ENCODE measurements at regions not wholly inside any gene's neighbourhood (a gene's known extent, or its start where the extent isn't known, plus 50 kb on each side); places are given as distances from the start of the nearest gene placed in this dataset.

DNA sequence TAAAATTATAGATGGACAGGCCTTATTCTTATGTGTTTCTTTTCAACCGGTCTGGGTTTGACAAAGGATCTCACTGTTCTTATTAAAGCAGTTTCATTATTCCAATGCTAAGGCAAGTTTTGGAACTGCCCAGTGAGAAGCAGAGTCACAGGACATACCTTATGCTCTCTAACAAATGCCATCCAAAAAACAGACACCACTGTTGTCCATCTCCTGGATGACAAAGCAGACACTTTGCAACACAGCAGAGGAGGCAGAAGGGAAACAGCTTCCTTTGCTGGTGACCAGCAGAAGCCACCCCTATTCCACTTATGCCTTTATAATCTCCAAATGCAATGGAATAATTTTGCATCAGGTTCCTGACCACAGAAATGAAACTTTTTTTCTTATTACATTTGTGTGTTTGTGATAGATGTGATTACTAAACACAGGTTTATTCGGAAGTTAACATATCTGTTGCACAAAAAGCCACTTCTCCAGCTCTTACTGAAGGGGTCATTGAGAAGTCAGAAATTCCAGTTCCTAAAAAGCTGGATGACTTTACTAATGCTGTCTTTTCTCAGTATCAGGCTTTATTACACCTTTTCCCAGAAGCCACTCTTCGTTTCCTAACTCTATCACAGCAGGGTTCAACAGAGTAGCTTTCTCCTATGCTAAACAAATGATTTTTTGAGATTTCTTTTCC lies 115.6 kb downstream of the BTG1 start:
- DNase-seq = no peak

DNA sequence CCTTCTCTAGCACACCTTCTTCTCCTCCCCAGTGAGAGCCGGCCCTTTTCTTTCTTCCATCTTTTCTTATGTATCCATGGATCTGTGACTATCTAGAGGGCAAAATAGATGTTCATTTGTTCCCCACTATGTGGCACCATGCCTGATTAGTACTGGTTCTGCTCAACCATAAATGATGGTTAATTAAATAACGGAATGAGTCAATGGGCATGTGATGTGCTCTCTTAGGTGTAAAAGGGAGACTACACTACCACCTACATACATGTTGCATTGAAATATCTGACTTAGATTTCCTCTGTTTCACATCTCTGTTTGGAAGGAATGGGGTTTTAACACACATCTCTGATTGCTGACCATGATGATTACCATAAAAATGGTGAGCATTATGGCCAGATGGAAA lies 116.5 kb downstream of the BTG1 start:
- DNase-seq = no peak

- DNase-seq = no peak
Observed at GRCh38 chr12:92028441-92028709, 117.3 kb downstream of the BTG1 start.

DNA sequence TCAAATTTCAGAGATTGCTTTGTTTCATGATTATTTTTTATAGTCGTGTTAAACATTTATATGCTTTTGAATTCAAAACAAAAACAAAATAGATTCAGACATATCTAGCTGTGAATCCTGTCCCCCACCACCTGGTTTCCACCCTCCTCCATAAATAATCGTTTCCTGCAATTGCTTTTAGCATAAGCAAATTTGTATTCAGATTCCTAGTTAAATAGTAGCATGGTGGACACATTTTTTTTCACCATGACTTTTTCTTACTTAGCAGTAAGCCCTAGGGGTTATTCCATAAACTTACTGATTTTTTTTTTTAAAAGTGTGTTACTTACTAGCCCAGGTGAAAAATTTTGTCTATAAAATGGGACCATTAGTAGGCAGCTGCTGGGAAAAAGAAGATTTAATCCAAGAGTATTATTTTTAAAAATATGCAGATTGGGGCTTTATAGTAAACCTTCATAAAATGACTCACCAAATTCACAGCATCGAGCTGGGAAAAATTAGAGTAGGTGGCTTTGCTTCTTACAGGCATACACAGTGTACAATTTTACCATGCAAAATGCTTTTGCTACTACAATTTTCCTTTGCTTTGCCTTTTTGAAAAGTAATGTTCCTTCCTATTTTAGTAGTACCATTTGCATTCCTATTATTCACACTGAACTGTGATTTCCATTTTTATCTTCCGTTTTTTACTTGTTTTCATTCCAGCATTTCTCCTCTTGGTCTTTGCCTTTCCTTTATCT lies 117.8 kb downstream of the BTG1 start:
- DNase-seq = no peak

- no peak for DNase-seq
Observed at GRCh38 chr12:92027243-92027642, 118.4 kb downstream of the BTG1 start.

GRCh38 chr12:92025462-92026207 lies 120.0 kb downstream of the BTG1 start:
- no peak for DNase-seq

DNA sequence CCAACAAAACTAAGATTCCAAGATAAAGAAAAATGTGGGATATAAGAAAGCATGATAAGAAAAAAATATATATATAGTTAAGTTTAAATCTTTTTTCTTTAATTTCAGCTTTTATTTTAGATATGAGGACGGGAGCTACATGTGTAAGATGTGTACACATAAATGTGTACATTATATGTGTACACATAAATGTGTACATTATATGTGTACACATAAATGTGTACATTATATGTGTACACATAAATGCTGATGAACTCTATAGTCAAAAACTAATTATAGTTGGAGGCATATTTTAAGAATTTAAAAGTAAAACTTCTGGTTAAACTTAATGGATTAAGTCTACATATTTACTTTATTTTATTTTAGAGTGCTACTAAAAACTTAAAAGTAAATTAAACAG lies 123.6 kb downstream of the BTG1 start:
- DNase-seq = no peak

- no peak for DNase-seq
Observed at GRCh38 chr12:92021666-92022035, 124.0 kb downstream of the BTG1 start.

GRCh38 chr12:92020983-92021665 lies 124.5 kb downstream of the BTG1 start:
- DNase-seq = no peak

DNA sequence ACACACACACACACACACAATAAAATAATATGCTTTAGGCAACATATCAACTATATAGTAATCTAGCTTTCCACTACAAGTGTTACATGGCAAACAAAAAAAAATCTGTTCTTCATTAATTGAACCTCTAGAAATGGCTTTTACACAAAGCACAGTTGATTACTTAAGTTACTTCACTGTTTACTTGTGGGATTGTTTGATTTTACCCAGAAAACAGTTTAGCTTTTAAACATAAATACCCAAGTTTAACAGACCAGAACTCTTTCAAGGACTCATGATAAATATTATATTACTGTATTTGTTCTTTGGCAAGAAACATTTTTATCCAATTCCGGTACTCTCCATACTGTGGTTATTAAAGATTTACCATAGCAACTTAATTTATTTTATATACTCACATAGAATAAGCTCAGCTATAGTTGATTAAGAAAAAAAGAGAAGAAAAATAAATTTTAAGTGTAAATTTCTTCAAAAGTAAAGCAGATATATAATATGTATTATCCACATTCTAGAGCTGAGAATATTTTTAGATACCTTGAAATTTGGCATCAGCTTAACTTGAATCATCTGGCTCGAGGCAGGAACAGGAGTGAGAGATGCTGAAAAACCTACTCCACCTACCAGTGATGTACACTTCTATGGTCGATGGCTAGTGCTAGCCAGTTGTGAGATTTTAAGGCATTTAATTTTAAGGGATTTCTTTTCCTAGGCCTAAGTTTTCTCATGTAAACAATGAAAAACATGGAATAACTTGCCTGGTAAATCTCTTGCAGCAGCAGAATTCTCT lies 126.0 kb downstream of the BTG1 start:
- DNase-seq = no peak

- no peak for DNase-seq
Observed at GRCh38 chr12:92012691-92013090, 133.0 kb downstream of the BTG1 start.

DNA sequence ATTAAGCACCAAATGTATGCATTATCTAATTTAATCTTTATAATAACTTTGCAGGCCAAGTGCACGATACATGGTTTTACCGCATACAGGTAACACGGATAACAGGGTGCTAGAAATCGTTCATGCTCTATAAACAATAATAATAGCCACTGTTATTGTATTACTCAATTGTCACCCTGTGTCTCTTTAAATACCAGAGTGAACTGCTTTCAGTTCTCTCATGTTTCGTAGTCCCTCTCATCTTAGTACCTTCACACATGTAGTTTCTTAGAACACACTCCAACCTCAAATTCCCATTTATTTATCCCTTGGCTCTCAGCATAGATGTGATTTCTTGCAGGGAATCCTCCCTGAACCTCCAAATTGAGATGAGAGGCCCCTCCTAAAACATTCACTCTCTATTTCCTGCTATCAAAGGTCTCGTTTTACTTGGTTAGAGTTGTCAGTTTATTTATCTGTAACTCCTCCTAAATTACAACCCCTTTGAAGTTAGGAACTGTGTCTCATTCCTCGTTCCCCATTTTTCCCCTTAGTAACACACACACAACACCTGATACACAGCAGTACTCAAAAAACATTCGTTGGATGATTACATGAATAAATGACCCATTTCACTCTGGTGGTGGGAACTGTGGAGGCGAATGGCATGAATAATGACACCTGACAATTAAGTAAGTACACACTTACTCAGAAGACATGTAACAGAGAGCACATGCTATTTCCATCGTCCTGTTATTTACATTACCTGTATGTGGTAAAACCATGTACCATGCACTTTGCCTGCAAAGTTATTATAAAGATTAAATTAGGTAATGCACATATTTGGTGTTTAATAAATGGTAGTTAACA lies 134.6 kb downstream of the BTG1 start:
- no peak for DNase-seq

DNA sequence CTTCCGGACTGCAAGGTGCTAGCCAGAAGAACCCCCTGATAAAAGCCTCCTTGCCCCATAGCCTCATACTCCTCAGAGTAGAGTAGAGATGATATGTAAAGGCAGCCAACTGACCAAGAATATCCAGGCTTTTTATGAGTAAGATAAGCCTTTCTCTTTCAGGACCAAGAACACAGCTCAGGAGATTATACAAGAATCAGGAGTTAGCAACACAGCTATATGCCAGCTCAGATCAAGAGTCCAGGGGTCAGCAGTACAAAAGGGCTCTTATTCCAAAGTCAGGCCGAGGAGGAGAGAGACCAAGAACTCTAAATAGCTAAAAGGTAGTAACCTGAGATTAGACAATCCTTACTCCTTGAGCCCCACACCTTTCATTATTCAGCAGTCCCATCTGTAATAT lies 135.3 kb downstream of the BTG1 start:
- no peak for DNase-seq

- no peak for DNase-seq
Observed at GRCh38 chr12:92008345-92008744, 137.3 kb downstream of the BTG1 start.

DNA sequence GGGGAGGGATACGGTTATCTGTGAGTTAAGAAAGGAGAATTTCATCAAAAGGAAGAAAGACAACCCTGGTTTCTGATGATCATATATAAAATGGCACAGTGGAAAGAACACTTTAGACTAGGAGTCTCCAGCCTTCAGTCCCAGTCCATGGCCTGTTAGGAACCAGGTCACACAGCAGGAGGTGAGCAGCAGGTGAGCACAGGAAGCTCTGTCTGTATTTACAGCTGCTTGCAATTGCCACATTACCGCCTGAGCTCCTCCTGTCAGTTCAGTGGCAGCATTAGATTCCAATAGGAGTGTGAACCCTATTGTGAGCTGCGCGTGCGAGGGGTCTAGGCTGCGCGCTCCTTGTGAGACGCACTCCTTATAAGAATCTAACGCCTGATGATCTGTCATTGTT lies 137.9 kb downstream of the BTG1 start:
- no peak for DNase-seq

- no peak for DNase-seq
Observed at GRCh38 chr12:92003701-92004100, 141.9 kb downstream of the BTG1 start.

DNA sequence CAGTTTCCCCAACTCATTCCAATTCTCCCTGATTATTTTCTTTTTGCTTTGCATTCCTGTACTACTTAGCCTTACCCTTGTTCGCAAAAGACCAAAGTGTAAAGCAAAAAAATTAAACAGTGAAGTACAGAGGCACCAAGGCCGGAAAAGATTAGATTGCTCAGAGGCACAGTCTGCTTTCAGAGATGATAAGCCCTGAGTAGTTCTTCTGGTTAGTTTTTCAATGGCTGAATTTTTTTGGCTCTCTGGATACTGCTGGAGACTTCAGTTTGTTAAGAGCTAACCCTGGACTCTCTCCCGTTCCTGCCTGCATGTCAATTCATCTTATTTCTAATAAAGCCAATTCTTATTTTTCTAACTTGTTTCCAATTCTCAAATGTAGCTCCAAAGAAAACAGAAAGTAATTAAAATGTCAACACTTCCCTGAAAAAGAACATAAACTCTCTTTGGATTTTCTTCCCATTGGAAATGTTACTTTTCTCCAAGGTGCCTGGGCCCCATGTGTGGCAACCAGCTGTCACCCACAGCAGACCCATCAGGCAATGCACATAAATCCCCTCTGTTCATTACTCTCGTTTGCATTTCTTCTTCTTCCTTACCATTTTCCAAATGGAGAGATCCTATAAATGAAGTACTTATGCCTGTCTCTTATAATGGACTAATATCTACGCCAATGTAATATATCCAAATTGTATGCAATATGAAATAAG lies 142.8 kb downstream of the BTG1 start:
- DNase-seq = no peak

- no peak for DNase-seq
Observed at GRCh38 chr12:92002195-92002649, 143.4 kb downstream of the BTG1 start.

DNA sequence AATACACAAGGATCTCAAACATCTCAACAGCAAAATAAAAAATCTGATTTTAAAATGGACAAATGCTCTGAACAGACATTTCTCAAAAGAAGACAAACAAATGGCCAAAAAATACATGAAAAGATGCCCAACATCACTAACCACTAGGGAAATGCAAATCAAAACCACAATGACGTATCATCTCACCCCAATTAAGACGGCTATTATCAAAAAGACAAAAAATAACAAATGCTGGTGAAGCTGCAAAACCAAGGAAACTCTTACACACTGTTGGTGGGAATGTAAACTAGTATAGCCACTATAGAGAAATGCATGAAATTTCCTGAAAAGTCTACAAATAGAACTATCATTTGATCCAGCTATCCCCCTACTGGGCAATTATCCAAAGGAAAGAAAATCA lies 145.0 kb downstream of the BTG1 start:
- DNase-seq = no peak

DNA sequence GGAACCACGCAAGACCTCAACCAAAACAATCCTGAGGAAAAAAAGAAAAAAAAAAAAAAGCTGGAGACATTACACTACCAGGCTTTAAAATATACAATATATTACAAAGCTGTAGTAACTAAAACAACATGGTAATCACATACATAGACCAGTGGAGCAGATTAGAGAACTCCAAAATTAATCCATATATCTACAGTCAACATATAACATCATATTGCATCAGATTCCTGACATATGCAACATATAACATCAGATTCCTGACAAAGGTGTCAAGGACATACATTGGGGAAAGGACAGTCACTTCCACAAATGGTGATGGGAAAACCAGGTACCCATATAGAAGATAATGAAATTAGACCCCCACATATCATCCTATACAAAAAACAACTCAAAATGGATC lies 145.8 kb downstream of the BTG1 start:
- no peak for DNase-seq

DNA sequence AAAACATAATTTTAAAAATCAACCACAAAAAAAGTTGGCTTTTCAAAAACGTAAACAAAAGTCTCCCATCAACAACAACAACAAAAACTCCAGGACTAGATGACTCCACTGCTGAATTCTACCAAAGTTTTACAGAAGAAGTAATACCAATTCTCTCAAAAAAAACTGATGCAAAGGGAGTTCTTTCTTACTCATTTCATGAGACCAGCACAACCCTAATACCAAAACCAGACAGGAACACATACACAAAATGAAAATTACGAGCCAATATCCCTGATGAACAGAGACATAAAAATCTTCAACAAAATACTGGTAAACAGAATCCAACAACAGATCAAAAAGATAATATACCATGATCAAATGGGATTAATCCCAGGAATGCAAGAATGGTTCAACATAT lies 147.3 kb downstream of the BTG1 start:
- no peak for DNase-seq

Data from stimulated activated CD4-positive, alpha-beta T cell treated with anti-CD3 and anti-CD28 coated beads, Interleukin-12 subunit alpha, Interleukin-12 subunit beta, amount 100 ng/mL, for 4 hours (primary cell).